ENCODE measurements at regions not wholly inside any gene's neighbourhood (a gene's known extent, or its start where the extent isn't known, plus 50 kb on each side); places are given as distances from the start of the nearest gene placed in this dataset.

- Mint-ChIP-seq H3K9me3 (peaks cover 3 to 6% of the 10 kb centered on the region in 2 donors), H3K4me3 (no peak overlapping the region), H3K36me3 (no peaks in the 10 kb centered on the region), H3K27me3 (ENCODE audit: low read depth in 2 of 2) (no peaks in the 10 kb centered on the region), H3K4me1 (no peaks in the 10 kb centered on the region), H3K27ac (no peak overlapping the region)
- no peaks in the 10 kb centered on the region for H3K4me1 ChIP-seq (ENCODE audit: control insufficient read depth, insufficient read depth, low read length)
- DNase-seq (no peak), ATAC-seq (no peak)
- H3K27ac ChIP-seq (ENCODE audit: low read length) = no peak overlapping the region
- no peak overlapping the region for H3K4me3 ChIP-seq (ENCODE audit: low read length)
- H3K36me3 ChIP-seq (ENCODE audit: control insufficient read depth, insufficient read depth, low read length) = no peaks in the 10 kb centered on the region
- no peaks in the 10 kb centered on the region for H3K9me3 ChIP-seq (ENCODE audit: control insufficient read depth, insufficient read depth, low read length)
- no peaks in the 10 kb centered on the region for H3K27me3 ChIP-seq (ENCODE audit: control insufficient read depth, insufficient read depth, low read length)
- WGBS (ENCODE audit: insufficient coverage) = 90% methylated on average over 2 of the region's 2 CpGs
- TF ChIP-seq CTCF (IDR thresholded peaks at IDR 0.05) = no peak
- intact Hi-C loops (cut with micrococcal nuclease) = no loop called here
These were observed 203.6 kb upstream of the SOX5 start for GRCh38 chr12:24153079-24153478.

GRCh38 chr12:24152270-24152669, 202.8 kb upstream of the SOX5 start:
- H3K4me1 Mint-ChIP-seq = no peaks in the 10 kb centered on the region
- no peak overlapping the region for H3K27ac Mint-ChIP-seq
- DNase-seq (no peak), ATAC-seq (no peak)
- Histone ChIP-seq H3K4me1 (ENCODE audit: control insufficient read depth, insufficient read depth, low read length) (no peaks in the 10 kb centered on the region), H3K36me3 (ENCODE audit: control insufficient read depth, insufficient read depth, low read length) (no peaks in the 10 kb centered on the region), H3K9me3 (ENCODE audit: control insufficient read depth, insufficient read depth, low read length) (no peaks in the 10 kb centered on the region), H3K27ac (ENCODE audit: low read length) (no peak overlapping the region), H3K4me3 (ENCODE audit: low read length) (no peak overlapping the region), H3K27me3 (ENCODE audit: control insufficient read depth, insufficient read depth, low read length) (no peaks in the 10 kb centered on the region)
- intact Hi-C loops (cut with micrococcal nuclease) = no loop called here
- no peaks in the 10 kb centered on the region for H3K27me3 Mint-ChIP-seq (ENCODE audit: low read depth in 2 of 2)
- no peak for TF ChIP-seq CTCF (IDR thresholded peaks at IDR 0.05)
- 96% methylated on average over 2 of the region's 3 CpGs for WGBS (ENCODE audit: insufficient coverage)
- no peaks in the 10 kb centered on the region for H3K36me3 Mint-ChIP-seq
- H3K9me3 Mint-ChIP-seq = peaks cover 3 to 6% of the 10 kb centered on the region in 2 donors
- H3K4me3 Mint-ChIP-seq = no peak overlapping the region

- H3K27ac ChIP-seq (ENCODE audit: low read length) = no peak overlapping the region
- Mint-ChIP-seq H3K9me3 (peaks cover 2 to 7% of the 10 kb centered on the region in 2 donors), H3K4me3 (no peak overlapping the region), H3K4me1 (no peaks in the 10 kb centered on the region), H3K36me3 (no peaks in the 10 kb centered on the region), H3K27ac (no peak overlapping the region), H3K27me3 (ENCODE audit: low read depth in 2 of 2) (no peaks in the 10 kb centered on the region)
- H3K27me3 ChIP-seq (ENCODE audit: control insufficient read depth, insufficient read depth, low read length) = no peaks in the 10 kb centered on the region
- H3K4me3 ChIP-seq (ENCODE audit: low read length) = no peak overlapping the region
- ATAC-seq (no peak), DNase-seq (no peak)
- intact Hi-C loops (cut with micrococcal nuclease) = no loop called here
- no peaks in the 10 kb centered on the region for H3K9me3 ChIP-seq (ENCODE audit: control insufficient read depth, insufficient read depth, low read length)
- no peaks in the 10 kb centered on the region for H3K4me1 ChIP-seq (ENCODE audit: control insufficient read depth, insufficient read depth, low read length)
- H3K36me3 ChIP-seq (ENCODE audit: control insufficient read depth, insufficient read depth, low read length) = no peaks in the 10 kb centered on the region
- no peak for TF ChIP-seq CTCF (IDR thresholded peaks at IDR 0.05)
These were observed 194.5 kb upstream of the SOX5 start for GRCh38 chr12:24143928-24144327.

GRCh38 chr12:24139035-24139434, 189.6 kb upstream of the SOX5 start:
- Histone ChIP-seq H3K4me1 (ENCODE audit: control insufficient read depth, insufficient read depth, low read length) (no peaks in the 10 kb centered on the region), H3K4me3 (ENCODE audit: low read length) (no peak overlapping the region), H3K9me3 (ENCODE audit: control insufficient read depth, insufficient read depth, low read length) (no peaks in the 10 kb centered on the region), H3K27me3 (ENCODE audit: control insufficient read depth, insufficient read depth, low read length) (no peaks in the 10 kb centered on the region), H3K27ac (ENCODE audit: low read length) (no peak overlapping the region), H3K36me3 (ENCODE audit: control insufficient read depth, insufficient read depth, low read length) (no peaks in the 10 kb centered on the region)
- Mint-ChIP-seq H3K4me1 (no peaks in the 10 kb centered on the region), H3K36me3 (no peaks in the 10 kb centered on the region), H3K4me3 (no peak overlapping the region), H3K27me3 (ENCODE audit: low read depth in 2 of 2) (no peaks in the 10 kb centered on the region), H3K9me3 (peaks cover 4 to 7% of the 10 kb centered on the region in 2 donors), H3K27ac (no peak overlapping the region)
- ATAC-seq (no peak), DNase-seq (no peak)
- 93% methylated on average over 6 of the region's 9 CpGs for WGBS (ENCODE audit: insufficient coverage)
- no peak for TF ChIP-seq CTCF (IDR thresholded peaks at IDR 0.05)
- intact Hi-C loops (cut with micrococcal nuclease) = no loop called here
